GM12872 (cell line): ENCODE measurements at regions not wholly inside any gene's neighbourhood (a gene's known extent, or its start where the extent isn't known, plus 50 kb on each side); places are given as distances from the start of the nearest gene placed in this dataset.

Source experiments
- TF ChIP-seq, protein P1 (sequence below): IDR thresholded peaks from 3 replicates; pipeline ENCODE4 v1.5.1; 2011; ENCODE audit warnings: low read depth, mild to moderate bottlenecking, low read length, moderate library complexity; ENCODE audit not compliant: insufficient read depth

- TF ChIP-seq, protein P1, sequence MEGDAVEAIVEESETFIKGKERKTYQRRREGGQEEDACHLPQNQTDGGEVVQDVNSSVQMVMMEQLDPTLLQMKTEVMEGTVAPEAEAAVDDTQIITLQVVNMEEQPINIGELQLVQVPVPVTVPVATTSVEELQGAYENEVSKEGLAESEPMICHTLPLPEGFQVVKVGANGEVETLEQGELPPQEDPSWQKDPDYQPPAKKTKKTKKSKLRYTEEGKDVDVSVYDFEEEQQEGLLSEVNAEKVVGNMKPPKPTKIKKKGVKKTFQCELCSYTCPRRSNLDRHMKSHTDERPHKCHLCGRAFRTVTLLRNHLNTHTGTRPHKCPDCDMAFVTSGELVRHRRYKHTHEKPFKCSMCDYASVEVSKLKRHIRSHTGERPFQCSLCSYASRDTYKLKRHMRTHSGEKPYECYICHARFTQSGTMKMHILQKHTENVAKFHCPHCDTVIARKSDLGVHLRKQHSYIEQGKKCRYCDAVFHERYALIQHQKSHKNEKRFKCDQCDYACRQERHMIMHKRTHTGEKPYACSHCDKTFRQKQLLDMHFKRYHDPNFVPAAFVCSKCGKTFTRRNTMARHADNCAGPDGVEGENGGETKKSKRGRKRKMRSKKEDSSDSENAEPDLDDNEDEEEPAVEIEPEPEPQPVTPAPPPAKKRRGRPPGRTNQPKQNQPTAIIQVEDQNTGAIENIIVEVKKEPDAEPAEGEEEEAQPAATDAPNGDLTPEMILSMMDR, result no peak
Measured at GRCh38 chr5:3484836-3485235, 110.8 kb upstream of the IRX1 start.

- TF ChIP-seq, protein P1, result no peak
Measured at GRCh38 chr5:3481175-3481574, 114.5 kb upstream of the IRX1 start.

GRCh38 chr5:3475674-3476073 is 120.0 kb upstream of the IRX1 start:
- TF ChIP-seq, protein P1, result no peak

- TF ChIP-seq, protein P1, result no peak
Measured at GRCh38 chr5:3466392-3466791, 129.2 kb upstream of the IRX1 start.

GRCh38 chr5:3460416-3460815 is 135.2 kb upstream of the IRX1 start:
- TF ChIP-seq, protein P1, result no peak

DNA sequence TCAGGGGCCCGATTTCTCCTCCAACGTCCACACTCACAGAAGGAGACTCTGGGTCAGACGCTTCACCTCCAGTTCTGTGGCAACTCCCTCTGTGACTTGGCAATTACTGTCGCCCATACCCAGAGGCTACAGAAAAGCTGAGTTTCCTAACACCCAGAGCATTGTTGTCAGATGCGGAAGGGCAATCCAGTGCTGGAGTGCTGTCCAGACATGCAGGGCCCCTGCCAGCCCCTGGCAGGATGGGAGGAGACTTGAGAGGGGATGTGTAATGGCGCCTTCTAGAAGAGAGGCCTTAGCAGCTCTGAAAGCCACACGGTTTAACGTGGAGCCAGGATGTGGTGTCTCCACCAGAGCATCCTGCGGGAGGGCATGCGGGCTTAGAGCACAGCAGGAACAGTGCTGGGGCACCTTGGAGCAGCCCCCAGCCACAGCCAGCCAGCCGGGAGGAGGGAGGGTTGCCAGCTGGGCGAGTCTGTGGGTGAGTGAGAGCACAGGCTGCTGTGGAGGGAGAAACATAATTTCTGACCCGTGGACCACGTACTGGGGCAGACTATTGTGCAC is 139.4 kb upstream of the IRX1 start:
- TF ChIP-seq, protein P1, result no peak

- TF ChIP-seq, protein P1, result no peak
Measured at GRCh38 chr5:3452622-3453021, 143.0 kb upstream of the IRX1 start.
